SU-DHL-6 (cell line): ENCODE measurements at regions not wholly inside any gene's neighbourhood (a gene's known extent, or its start where the extent isn't known, plus 50 kb on each side); places are given as distances from the start of the nearest gene placed in this dataset.

ENCODE experiments used
- H2AFZ ChIP-seq: fragments of 200-600 bp; sonication (generic); 2 replicates; pipeline ENCODE4 v1.6.1; 2014; ENCODE audit warnings: low read depth, mild to moderate bottlenecking, moderate library complexity, mixed read lengths, antibody characterized with exemption, low read length; ENCODE audit not compliant: severe bottlenecking
- H3F3A ChIP-seq: fragments of 200-600 bp; shearing (Covaris generic); 2 replicates; pipeline ENCODE4 v1.6.0; 2016; ENCODE audit warnings: antibody characterized with exemption, mild to moderate bottlenecking; ENCODE audit not compliant: insufficient read depth
- H3K27ac ChIP-seq: fragments of 200-600 bp; sonication (generic); 2 replicates; pipeline ENCODE4 v1.5.1; 2016; ENCODE audit warnings: low read depth, mild to moderate bottlenecking, low read length, moderate library complexity, mixed read lengths
- H3K27me3 ChIP-seq: fragments of 200-600 bp; sonication (generic), shearing (Covaris generic); 2 replicates; pipeline ENCODE4 v1.6.0; 2014; ENCODE audit warnings: mild to moderate bottlenecking, low read length
- H3K36me3 ChIP-seq: fragments of 200-600 bp; sonication (generic); 2 replicates; pipeline ENCODE4 v1.6.1; 2014; ENCODE audit warnings: mild to moderate bottlenecking, low read length, mixed read lengths
- H3K4me2 ChIP-seq: fragments of 300-600, 200-600 bp; shearing (Covaris generic), sonication (generic); 2 replicates; pipeline ENCODE4 v1.6.0; 2014; ENCODE audit warnings: low read length, low read depth, mild to moderate bottlenecking; ENCODE audit not compliant: poor library complexity, severe bottlenecking
- H3K4me3 ChIP-seq: fragments of 200-600 bp; sonication (generic); 2 replicates; pipeline ENCODE4 v1.5.1; 2014; ENCODE audit warnings: antibody characterized with exemption, low read length, mild to moderate bottlenecking, mixed read lengths; ENCODE audit not compliant: insufficient read depth, poor library complexity, severe bottlenecking
- H3K79me2 ChIP-seq: fragments of 200-600 bp; sonication (generic); 2 replicates; pipeline ENCODE4 v1.6.1; 2014; ENCODE audit warnings: mild to moderate bottlenecking, low read length, moderate library complexity; ENCODE audit not compliant: insufficient read depth
- H3K9ac ChIP-seq: fragments of 200-600 bp; sonication (generic); 2 replicates; pipeline ENCODE4 v1.7.0; 2014; ENCODE audit warnings: mild to moderate bottlenecking, low read length
- H3K9me2 ChIP-seq: fragments of 200-600 bp; sonication (generic); replicated peaks from 2 replicates; pipeline ENCODE4 v1.6.1; 2014; ENCODE audit warnings: low read length; ENCODE audit not compliant: insufficient read depth
- H3K9me3 ChIP-seq: fragments of 200-600 bp; sonication (generic); 2 replicates; pipeline ENCODE4 v1.6.1; 2014; ENCODE audit warnings: low read length, mixed read lengths; ENCODE audit not compliant: insufficient read depth
- H4K20me1 ChIP-seq: fragments of 200-600 bp; sonication (generic); 2 replicates; pipeline ENCODE4 v1.6.1; 2014; ENCODE audit warnings: low read depth, mild to moderate bottlenecking, antibody characterized with exemption, low read length, moderate library complexity, mixed read lengths
- EZH2phosphoT487 ChIP-seq: fragments of 200-600 bp; sonication (generic), shearing (Covaris generic); conservative IDR thresholded peaks from 2 replicates; pipeline ENCODE4 v1.6.1; 2018; ENCODE audit warnings: mild to moderate bottlenecking, antibody characterized with exemption, low read length, moderate library complexity, mixed read lengths
- TF ChIP-seq, protein P1 (sequence below): fragments of 200-600 bp; sonication (generic); IDR thresholded peaks from one replicate; pipeline ENCODE4 v1.5.1; 2017; ENCODE audit warnings: antibody characterized with exemption, mild to moderate bottlenecking, low read length, moderate library complexity; ENCODE audit not compliant: insufficient read depth, poor library complexity, severe bottlenecking

DNA sequence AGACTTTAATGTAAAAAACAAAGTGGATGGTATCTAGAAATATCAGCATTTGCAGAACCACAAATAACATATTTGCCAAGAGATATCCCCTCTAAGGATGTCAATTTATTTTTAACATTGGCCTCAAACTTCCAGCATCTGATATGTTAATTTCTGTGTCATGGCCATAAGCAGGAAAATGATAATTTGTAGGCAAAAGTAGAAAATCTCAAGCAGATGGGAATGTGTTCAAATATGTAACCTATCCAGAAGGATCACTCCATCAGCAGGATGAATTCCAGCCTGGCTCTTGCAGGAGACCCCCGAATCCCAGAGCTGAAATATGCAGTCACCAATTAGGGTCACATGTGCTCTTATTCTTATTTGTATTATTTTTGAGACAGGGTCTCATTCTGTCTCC lies 55.4 kb upstream of the PRKX start:
- Histone ChIP-seq H3K9me3 (no peaks in the 10 kb centered on the region), H4K20me1 (no peaks in the 10 kb centered on the region), H3K79me2 (no peaks in the 10 kb centered on the region), H3F3A (no peaks in the 10 kb centered on the region), H2AFZ (no peak overlapping the region), H3K36me3 (no peaks in the 10 kb centered on the region), H3K9me2 (no peaks in the 10 kb centered on the region), H3K27ac (no peak overlapping the region), H3K27me3 (no peaks in the 10 kb centered on the region), H3K4me3 (no peak overlapping the region), H3K4me2 (no peak overlapping the region), H3K9ac (no peak overlapping the region)
- TF ChIP-seq, protein P1, sequence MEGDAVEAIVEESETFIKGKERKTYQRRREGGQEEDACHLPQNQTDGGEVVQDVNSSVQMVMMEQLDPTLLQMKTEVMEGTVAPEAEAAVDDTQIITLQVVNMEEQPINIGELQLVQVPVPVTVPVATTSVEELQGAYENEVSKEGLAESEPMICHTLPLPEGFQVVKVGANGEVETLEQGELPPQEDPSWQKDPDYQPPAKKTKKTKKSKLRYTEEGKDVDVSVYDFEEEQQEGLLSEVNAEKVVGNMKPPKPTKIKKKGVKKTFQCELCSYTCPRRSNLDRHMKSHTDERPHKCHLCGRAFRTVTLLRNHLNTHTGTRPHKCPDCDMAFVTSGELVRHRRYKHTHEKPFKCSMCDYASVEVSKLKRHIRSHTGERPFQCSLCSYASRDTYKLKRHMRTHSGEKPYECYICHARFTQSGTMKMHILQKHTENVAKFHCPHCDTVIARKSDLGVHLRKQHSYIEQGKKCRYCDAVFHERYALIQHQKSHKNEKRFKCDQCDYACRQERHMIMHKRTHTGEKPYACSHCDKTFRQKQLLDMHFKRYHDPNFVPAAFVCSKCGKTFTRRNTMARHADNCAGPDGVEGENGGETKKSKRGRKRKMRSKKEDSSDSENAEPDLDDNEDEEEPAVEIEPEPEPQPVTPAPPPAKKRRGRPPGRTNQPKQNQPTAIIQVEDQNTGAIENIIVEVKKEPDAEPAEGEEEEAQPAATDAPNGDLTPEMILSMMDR, result no peak
- TF ChIP-seq EZH2phosphoT487, result no peak
